ENCODE measurements at regions not wholly inside any gene's neighbourhood (a gene's known extent, or its start where the extent isn't known, plus 50 kb on each side); places are given as distances from the start of the nearest gene placed in this dataset.

- no peak for TF ChIP-seq CHD7 (IDR thresholded peaks at IDR 0.05; ENCODE audit: insufficient replicate concordance, low read length)
- no peak for TF ChIP-seq RAD21 (IDR thresholded peaks at IDR 0.05 in 1 of 2, conservative IDR thresholded peaks at IDR 0.05 in 1 of 2; ENCODE audit: low read depth in 2 of 2, low read length in 2 of 2)
Measured at GRCh38 chr9:679462-679861, 162.0 kb upstream of the DMRT1 start (continued).

All from H1 (cell line).